ENCODE measurements at regions not wholly inside any gene's neighbourhood (a gene's known extent, or its start where the extent isn't known, plus 50 kb on each side); places are given as distances from the start of the nearest gene placed in this dataset.

DNA sequence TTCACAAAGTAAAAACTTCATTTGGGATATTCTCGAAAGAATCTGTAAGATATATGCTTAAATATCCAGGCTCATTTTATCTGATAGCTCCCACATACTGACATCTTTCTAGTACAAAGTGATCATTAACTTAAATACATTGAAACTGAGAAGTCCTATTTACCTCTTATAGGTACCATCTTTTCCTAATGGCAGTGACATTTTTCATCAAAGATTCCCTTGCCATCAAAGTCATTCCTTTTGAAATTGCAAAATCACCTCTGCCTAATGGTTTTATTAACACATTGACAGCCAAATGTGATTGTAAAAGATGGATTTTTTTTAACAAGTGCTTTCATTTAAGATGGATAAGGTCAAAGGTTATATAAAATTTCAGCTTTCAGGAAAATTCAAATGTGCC lies 346.6 kb downstream of the MFSD1 start:
- TF ChIP-seq, protein P1, sequence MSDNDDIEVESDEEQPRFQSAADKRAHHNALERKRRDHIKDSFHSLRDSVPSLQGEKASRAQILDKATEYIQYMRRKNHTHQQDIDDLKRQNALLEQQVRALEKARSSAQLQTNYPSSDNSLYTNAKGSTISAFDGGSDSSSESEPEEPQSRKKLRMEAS (IDR thresholded peaks at IDR 0.05), result no peak
- TF ChIP-seq POLR2A (IDR thresholded peaks at IDR 0.05; ENCODE audit: borderline replicate concordance, extremely low read depth, insufficient read depth, insufficient read length), result no peak
- TF ChIP-seq, protein P2, sequence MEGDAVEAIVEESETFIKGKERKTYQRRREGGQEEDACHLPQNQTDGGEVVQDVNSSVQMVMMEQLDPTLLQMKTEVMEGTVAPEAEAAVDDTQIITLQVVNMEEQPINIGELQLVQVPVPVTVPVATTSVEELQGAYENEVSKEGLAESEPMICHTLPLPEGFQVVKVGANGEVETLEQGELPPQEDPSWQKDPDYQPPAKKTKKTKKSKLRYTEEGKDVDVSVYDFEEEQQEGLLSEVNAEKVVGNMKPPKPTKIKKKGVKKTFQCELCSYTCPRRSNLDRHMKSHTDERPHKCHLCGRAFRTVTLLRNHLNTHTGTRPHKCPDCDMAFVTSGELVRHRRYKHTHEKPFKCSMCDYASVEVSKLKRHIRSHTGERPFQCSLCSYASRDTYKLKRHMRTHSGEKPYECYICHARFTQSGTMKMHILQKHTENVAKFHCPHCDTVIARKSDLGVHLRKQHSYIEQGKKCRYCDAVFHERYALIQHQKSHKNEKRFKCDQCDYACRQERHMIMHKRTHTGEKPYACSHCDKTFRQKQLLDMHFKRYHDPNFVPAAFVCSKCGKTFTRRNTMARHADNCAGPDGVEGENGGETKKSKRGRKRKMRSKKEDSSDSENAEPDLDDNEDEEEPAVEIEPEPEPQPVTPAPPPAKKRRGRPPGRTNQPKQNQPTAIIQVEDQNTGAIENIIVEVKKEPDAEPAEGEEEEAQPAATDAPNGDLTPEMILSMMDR (IDR thresholded peaks at IDR 0.05 in 2 of 3, conservative IDR thresholded peaks at IDR 0.05 in 1 of 3; ENCODE audit: borderline replicate concordance in 1 of 3, insufficient read depth in 1 of 3, low read depth in 2 of 3, low read length in 2 of 3), result no peak
- TF ChIP-seq ZNF274 (IDR thresholded peaks at IDR 0.05; ENCODE audit: low read depth, low read length), result no peak
- no peak for TF ChIP-seq EZH2 (IDR thresholded peaks at IDR 0.05)
- no peak for TF ChIP-seq SIN3A (IDR thresholded peaks at IDR 0.05; ENCODE audit: low read depth)
- TF ChIP-seq TCF7L2 (IDR thresholded peaks at IDR 0.05; ENCODE audit: borderline replicate concordance, extremely low read depth, insufficient read depth, insufficient read length), result no peak
- no peak for TF ChIP-seq CEBPB (IDR thresholded peaks at IDR 0.05; ENCODE audit: low read depth)

Measured in HCT116 (cell line).